ENCODE measurements at regions not wholly inside any gene's neighbourhood (a gene's known extent, or its start where the extent isn't known, plus 50 kb on each side); places are given as distances from the start of the nearest gene placed in this dataset.

DNA sequence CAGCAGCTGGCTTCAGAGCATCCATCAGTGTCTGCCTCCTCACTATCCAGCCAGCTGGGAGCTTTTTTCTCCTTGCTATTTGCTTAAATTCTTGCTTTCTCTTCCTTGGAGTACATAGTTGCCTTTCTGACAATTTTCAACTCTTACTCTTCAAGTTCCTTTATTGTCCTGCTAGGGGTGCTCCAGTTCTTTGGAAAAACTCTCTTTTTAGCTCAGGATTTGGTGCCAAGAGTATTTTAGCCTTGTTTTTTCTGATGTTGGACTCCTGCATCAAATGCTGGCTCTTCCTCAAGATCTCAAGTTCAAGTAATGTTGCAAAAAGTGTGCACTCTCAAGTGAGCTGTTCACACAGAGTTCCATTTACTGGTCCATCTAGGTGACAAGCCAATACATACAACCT lies 126.4 kb downstream of the KDR start:
- TF ChIP-seq, protein P1, sequence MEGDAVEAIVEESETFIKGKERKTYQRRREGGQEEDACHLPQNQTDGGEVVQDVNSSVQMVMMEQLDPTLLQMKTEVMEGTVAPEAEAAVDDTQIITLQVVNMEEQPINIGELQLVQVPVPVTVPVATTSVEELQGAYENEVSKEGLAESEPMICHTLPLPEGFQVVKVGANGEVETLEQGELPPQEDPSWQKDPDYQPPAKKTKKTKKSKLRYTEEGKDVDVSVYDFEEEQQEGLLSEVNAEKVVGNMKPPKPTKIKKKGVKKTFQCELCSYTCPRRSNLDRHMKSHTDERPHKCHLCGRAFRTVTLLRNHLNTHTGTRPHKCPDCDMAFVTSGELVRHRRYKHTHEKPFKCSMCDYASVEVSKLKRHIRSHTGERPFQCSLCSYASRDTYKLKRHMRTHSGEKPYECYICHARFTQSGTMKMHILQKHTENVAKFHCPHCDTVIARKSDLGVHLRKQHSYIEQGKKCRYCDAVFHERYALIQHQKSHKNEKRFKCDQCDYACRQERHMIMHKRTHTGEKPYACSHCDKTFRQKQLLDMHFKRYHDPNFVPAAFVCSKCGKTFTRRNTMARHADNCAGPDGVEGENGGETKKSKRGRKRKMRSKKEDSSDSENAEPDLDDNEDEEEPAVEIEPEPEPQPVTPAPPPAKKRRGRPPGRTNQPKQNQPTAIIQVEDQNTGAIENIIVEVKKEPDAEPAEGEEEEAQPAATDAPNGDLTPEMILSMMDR (IDR thresholded peaks at IDR 0.05; ENCODE audit: low read length) = no peak
- no peak for TF ChIP-seq EZH2 (IDR thresholded peaks at IDR 0.05; ENCODE audit: borderline replicate concordance, low read length)
